GM19467 (cell line): ENCODE measurements at regions not wholly inside any gene's neighbourhood (a gene's known extent, or its start where the extent isn't known, plus 50 kb on each side); places are given as distances from the start of the nearest gene placed in this dataset.
A peak's percentile ranks its signal among the peaks of the same experiment; 100 is the strongest.

Experiments
- ATAC-seq: cut with Tn5 transposase; IDR thresholded peaks from one replicate; pipeline ENCODE4 v1.9.1; 2021; ENCODE audit warnings: mild to moderate bottlenecking, moderate library complexity; ENCODE audit not compliant: unreplicated experiment

DNA sequence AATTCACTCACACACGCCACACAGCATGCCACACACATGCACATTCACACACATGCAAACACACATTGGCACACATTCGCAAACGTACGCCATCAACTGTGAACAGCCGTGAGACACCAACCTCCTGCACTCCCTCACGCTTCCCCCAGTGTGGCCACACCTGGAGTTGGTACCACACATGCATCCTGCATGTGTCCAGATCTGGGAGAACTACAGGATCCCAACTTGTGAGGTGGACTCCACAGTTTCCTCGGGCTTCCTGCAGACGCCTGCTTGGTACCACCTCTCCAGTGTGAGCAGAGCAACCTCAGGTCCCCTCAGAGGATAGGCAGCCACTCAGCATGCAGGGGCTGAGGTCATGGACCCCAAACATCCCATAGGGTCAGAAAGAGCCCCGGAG, 239.0 kb downstream of the EIPR1 start:
- no peak for ATAC-seq

DNA sequence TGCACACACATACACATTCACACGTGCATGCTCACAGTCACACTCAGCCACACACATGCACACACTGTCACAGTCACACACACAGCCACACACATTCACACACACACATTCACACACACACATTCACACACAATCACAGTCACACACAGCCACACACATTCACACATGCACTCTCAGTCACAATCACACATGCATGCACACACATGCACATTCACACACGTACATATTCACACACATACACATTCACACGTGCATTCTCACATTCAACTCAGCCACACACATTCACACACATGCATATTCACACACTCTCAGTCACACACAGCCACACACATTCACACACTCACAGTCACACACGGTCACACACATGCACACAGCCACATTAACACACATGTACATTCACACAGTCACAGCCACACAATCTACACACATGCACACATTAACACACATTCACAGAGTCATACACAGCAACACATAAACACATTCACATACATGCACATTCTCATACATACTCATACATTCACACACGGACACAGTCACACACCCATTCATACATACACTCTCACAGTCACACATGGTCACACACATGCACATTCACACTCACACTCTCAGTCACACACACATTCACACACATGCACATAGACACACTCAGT, 239.8 kb downstream of the EIPR1 start:
- ATAC-seq = no peak

DNA sequence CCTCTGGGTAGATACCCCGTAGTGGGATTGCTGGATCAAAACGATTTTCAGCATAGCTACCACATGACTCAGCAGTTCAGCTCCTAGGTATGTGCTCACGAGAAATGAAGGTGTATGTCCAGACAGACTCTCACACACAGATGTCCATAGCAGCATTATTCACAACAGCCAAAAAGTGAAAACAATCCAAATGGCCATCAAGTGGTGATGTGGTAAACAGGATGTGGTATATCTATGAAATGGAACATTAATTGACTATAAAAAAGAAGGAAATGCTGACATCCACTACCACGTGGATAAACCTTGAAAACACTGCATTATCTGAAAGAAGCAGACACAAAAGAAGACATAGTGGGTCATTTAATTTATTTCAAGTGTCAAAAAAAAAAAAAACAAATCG, 241.9 kb downstream of the EIPR1 start:
- ATAC-seq = no peak

DNA sequence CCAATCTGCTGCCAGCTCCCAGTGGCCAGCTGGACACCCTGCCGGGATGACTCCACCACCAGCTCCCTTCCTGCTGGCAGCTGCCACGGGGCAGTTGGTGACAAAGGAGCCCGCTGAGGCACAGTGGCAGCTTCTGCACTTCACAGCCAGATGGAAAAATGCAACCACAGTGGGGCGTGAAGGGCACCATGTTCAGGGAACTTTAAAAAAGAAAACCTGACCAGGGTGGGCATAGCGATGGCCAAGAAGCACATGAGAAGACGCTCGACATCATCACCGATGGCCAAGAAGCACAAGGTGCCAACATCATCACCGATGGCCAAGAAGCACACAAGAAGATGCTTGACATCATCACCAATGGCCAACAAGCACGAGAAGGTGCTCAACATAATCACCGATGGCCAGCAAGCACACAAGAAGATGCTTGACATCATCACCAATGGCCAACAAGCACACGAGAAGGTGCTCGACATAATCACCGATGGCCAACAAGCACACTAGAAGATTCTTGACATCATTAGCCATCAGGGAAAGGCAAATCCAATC, 243.5 kb downstream of the EIPR1 start:
- ATAC-seq = no peak

DNA sequence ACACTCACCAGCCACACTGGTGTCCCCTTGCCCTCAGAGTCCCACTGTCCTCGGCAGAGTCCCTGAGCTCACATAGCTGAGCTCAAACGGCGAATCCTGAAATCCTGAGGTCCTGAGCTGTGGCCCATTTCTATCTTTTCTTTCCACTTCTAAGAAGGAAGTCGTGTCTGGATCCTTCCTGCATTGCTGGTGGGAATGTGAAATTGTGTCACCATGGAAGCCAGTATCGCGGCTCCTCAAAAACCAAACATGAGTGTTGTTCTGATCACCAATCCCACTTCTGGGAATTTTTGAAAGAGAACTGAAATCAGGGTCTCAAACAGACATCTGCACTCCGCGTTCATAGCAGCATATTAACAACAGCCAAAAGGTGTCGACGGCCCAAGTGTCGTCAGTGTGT, 244.7 kb downstream of the EIPR1 start:
- no peak for ATAC-seq

DNA sequence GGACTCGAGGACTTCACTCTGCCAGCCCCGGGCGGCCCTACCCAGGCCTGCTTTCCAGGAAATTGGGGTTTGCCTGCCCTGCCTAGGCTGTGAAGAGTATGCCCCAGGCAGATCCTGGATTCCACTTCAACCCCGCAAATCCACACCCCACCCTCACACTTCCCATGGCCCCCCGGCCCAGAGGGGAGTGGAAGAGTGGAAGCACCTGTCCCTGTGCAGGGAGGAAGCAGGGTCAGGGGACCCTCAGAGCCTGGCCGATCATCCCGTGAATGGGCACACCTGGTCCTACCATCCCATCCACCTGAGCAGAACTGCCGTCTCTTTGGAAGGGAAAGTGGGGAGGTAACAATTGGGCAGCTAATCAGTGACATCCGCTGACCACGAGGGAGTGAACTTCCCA, 245.2 kb downstream of the EIPR1 start:
- no peak for ATAC-seq

DNA sequence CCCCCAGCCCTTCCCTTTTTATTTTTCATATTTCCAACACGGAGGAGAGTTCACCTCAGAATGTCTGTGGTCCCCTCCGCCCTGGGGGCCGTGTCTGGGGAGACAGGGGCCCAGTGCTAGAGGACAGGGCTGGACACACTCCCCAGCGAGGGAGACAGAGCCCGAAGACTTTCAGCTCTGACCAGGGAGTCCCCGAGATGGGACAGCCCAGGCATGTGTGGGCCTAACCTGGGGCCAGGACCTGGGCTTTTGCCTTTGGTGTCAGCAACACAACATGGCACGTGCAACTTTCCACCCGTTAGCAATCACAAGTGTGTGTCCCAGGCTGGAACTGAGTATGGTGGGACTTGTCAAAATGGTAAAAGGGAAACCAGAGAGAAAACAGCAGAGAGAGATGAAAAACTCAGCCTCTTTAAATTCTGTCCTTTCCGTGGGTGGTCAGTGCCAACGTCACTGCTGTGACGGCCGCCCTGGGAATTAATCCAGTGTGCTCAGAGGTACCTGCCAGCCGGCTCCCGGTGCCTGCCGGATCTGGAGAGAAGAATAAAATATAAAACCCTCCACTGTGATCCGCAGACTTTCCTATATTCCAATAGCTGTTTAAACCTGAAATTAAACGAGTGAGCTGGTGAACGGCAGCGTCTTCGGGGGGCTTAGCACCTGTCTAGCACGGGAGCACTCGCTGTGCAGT, 245.8 kb downstream of the EIPR1 start:
- no peak for ATAC-seq

DNA sequence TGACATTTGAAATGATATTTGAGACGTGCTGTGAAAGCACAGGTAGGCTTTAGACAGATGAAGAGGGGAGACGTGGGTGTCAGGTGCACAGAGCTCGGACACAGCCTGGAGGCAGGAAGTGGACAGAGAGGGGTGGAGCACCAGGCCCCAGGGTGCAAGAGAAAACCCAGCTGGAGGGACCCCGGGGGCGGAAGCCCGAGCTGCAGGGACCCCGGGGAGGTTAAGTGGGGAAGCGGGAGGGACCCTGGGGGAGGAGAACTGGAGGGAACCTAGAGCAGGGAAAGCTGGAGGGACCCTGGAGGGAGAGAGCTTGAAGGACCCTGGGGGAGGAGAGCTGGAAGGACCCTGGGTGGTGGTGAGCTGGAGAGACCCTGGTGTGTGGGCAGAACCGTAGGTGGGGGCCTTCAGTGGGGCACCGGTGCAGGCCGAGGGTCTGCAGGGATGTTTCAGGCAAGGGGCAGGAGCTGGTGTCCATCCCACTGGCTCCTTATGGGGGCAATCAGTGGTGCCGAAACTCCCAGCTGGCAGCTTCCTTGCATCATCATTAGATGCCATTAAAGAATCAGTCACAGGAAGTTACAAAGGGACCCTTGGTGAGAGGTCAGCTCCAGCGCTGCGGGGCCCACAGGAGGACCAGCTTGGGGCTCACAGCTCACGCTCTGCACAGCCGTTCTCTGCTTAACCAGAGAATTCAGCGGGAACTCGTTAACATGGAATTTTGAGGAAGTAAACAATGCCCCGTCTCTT, 246.6 kb downstream of the EIPR1 start:
- ATAC-seq = no peak

DNA sequence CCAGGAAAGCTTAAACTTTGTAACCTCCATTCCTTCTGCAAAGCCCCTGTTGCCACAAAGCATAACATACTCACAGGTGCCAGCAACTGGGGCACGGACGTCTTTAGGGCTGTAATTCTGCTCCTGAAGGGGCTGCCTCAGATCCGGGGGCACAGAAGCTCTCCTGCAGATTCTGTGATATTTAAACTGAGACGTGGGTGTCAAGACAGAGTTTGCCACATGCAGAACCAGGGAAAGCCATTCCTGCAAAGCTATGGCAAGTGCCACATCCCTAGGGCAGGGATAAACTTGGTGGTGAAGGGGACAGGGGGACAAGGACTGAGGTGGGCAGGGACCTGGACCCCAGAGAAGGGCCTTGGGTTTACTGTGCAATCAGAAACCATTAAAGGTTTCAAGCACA, 247.2 kb downstream of the EIPR1 start:
- no peak for ATAC-seq

DNA sequence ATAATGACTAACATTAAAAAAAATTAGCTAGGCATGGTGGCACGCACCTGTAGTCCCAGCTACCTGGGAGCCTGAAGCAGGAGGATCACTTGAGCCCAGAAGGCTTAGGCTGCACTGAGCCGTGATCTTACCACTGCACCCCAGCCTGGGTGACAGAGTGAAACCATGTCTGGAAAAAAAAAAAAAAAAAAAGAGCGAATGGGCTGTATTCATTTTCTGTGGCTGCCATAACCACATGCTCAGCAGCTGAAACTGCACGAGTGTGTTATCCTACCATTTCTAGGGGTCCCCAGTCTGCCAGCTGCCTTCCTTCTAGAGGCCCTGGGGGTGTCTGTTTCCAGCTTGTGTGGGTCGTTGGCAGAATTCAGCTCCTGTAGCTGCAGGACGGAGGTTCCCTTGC, 247.8 kb downstream of the EIPR1 start:
- no peak for ATAC-seq

DNA sequence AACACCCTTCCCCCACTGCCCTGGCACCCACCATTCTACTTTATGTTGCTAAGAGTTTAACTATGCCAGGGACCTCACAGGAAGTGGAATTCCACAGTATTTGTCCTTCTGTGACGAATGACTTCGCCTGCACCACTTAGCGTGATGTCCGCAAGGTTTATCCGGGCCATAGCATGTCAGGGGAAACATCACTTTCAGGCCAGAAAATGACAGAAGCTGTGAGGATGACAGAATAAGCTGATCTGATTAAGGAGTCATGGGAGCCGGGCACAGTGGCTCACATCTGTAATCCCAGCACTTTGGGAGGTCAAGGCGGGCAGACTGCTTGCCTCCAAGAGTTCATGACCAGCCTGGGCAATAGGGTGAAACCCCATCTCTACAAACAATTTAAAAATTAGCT, 248.8 kb downstream of the EIPR1 start:
- no peak for ATAC-seq

DNA sequence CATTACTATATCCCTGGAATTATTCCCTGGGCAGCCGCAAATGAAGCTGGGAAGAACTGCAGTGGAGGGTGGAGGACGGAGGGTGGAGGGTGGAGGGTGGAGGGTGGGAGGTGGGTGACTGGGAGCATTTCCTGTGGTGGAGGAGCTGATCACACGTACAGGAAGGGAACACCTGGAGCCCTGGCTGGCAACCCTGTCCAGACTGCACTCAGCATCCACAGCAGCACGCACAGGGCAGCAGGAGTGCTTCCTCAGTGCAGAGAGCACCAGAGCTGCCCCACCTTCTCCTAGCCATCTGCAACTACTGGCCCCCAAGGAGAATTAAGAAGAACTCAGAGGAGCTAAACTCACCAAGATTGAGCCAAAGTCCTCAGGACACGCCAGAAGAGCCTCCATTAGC, 249.9 kb downstream of the EIPR1 start:
- ATAC-seq = no peak

DNA sequence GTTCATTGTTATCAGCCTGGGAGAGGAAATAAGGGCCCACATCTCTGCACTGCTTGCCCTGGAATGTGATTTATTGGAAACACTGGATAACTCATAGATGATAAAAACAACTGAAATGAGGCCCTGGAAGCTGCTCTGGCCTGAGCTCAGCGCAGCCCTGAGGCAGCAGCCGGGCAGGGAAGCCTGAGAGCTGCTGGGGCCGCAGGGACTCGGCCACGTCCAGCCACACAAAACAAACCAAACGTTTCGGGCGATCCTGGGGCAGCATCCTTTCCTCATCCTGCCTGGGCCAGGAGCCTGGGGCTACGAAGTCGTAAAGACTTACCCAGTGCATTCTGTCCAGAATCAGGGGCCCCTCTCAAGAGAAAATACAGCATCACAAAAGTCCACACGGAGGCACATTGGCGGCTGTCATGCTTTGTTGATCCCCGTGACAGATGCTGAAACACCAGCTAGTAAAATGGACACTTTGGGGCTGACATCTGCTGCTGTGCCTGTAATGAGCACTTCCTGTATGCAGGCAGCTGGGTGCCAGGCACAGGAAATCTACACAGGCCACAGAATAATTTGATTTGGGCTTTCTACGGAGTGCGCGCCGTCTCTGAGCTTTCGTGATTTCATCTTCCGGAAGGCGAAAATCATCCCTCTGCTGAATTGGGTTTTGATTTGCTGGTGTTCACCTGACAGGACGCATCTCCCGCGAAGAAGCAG, 250.6 kb downstream of the EIPR1 start:
- ATAC-seq = peak; percentile 64

DNA sequence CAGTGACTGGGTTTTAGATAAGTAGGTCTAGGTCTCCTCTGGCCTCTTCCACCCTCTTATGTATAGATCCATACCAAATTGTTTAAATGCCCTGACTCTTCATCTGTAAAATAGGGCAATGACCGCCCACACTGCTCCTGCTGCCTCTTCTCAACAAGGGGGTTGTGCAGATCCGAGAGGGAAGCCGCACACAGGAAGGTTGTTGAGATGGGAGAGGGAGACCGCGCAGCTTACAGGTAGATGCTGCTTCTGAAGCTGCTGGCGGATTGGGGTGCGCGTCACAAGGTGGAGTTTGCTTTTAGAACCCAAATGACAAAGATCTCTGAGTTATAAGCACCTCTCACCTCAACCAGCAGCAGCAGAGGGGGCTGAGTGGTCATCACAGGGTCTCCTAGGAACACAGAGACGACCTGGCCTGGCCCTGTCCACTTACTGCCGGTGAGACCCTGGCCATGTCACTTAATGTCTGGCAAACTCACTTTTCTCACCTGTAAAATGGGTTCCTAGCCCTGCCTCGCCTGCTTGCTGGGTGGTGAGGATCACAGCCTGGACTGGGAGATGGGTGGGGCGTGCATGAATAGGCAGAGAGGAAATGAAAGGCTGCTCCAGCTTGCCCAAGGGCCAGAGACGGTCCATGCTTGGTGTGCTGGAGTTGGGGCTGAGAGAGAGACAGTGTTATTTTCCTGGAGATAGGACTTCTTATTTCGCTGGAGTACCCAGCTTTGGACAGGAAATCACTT, 251.3 kb downstream of the EIPR1 start:
- ATAC-seq = no peak

DNA sequence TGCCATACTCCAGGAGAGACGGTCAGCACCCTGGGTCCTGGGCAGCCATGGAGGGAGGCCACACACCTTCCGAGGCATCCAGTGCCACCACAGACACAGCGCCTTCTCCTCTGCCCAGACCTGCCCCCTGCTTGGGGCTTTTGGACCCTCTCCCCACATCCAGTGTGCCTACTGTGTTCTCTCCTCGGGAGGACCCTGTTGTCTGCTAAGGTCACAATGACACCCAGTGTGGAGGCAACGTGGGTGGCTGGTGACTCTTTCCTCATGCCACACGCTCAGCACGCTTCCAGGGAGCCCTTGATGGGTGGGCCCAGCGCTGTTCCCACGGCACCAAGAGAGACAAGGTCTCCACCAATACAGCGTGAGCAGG, 251.9 kb downstream of the EIPR1 start:
- no peak for ATAC-seq

DNA sequence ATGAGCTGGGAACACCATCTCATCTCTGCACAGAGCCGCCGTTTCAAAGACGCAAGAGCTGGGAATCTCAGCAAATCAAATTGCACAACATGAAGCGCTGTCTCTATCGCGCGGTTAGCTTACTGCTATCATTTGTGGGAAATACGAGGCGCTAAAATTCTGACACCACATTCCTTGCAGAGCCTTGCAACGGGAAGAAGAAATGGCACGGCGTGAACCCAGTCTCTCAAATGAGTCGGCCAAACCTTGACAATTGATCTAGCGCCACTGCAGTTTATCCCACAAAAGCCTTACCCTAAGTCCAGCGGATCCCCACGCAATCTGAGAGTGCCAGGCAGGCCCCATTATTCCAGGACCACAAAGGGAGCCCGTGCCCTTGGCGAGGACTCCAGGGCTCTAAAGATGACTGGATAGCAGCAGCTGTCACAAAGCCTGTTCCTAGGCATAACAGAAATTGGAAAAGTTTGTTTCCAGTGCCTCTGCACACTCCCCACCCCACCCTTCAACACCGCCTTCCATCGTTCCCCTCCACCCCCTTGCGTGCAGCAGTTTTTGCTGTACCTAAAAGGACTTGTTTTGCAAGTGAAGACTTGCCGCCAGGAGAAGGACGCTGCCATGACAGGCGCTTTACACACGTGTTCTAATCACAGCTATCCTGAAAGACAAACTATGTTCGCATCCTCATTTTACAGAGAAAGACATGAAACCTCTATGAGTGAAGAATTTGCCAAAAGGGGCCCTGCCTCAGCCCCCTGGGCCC, 252.4 kb downstream of the EIPR1 start:
- no peak for ATAC-seq

DNA sequence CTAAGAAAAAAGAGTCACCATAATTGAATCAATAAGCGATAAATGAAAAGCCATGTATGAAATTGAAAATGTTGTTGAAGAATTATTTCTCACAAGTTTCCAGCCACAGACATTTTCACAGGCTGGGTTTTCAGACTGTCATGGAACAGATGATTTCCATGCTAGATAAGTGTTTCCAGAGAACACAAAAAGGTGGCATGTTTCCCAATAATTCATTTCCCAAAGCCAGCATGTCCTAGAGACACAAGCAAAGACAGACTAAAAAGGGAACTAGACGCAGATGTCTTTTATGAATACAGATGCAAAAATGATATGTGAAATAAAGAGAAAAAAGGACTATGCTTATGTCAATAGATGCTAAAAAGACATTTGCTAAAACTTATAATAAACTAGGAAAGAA, 255.1 kb downstream of the EIPR1 start:
- ATAC-seq = no peak

DNA sequence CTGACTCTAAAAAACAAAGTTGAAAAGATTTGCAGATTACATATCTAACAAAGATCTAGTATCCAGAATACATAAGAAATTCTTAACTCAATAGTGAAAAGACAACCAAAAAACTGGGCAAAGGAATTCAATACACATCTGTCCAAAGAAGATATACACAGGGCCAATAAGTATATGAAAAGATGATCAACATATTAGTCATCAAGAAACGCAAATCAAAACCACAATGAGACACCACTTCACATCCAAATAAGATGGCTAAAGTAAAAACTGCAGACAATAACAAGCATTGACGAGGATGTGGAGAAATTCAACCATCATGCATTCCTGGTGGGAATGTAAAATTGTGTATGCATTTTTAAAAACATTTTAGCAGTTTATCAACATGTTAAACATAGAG, 256.0 kb downstream of the EIPR1 start:
- ATAC-seq = no peak

DNA sequence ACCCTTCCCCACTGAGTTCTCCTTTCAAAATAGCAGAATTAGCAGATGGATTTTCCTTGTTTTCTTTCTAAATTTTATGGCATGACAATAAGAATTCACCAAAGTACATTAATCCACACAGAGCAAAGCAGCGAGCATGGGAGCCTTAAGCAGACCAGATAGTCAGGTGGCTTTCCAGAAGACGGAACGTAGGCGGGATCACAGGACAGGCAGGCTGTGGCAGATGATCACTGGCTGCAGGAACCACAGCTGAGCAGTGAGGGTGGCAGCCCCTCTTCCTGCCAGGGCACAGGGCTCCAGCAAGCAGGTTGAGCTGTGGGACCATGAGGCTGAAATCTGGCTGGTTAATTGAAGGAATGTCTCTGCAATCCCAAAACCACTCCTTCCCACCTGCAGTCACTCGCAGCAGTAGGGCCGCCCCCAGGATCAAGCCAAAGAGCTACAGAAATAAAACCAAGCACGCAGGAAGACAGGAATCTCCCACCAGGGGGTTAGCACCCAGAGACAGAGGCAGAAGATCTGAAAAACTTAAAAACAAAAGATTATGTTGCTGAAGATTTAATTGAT, 259.9 kb downstream of the EIPR1 start:
- no peak for ATAC-seq

DNA sequence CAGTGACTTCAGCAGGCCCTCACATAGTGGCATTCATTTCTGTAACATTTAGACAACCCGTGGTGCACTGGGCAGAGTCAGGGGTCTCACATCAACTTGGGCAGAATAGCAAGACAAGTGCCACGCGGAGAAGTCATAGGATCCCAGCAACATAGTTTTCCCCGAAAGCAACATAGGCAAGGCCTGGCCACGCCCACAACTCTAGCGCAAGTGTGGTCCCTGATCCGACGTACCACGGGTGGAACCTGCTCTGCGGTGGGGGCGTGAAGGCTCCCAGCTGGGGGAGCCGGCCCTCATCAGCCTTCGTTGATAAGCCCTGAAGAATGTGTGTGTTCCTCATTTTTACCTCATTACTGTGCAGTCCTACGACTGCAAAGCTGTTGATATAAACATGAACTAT, 261.2 kb downstream of the EIPR1 start:
- ATAC-seq = no peak
